Vagina (tissue), 2 donors: ENCODE measurements at regions not wholly inside any gene's neighbourhood (a gene's known extent, or its start where the extent isn't known, plus 50 kb on each side); places are given as distances from the start of the nearest gene placed in this dataset.
"Not testable (repeated sequence)": the region's sequence is repeated elsewhere in the genome, so short reads cannot be mapped to it uniquely, and the experiment has no call there.

Experiments used
- DNase-seq, 2 donors: peaks; one replicate each; pipeline ENCODE4 v3.0.0-alpha.2; 2017; ENCODE audit errors: extremely low spot score in 2 of 2
- H3K27ac ChIP-seq: fragments of 200-600 bp; sonication (generic); one replicate; pipeline ENCODE4 v1.5.1; 2019
- H3K27me3 ChIP-seq: fragments of 200-600 bp; sonication (generic); one replicate; pipeline ENCODE4 v1.5.1; 2019
- H3K36me3 ChIP-seq, 2 donors: fragments of 200-600 bp; sonication (generic); one replicate each; pipeline ENCODE4 v1.5.1; 2017 to 2019
- H3K4me1 ChIP-seq: fragments of 200-600 bp; sonication (generic); one replicate; pipeline ENCODE4 v1.5.1; 2019
- H3K4me3 ChIP-seq, 2 donors: fragments of 200-600 bp; sonication (generic); 1 replicate in 1 of 2; 2 replicates in 1 of 2; pipeline ENCODE4 v1.5.1; 2016 to 2019
- H3K9me3 ChIP-seq: fragments of 200-600 bp; sonication (generic); one replicate; pipeline ENCODE4 v1.5.1; 2019
- POLR2A ChIP-seq, 2 donors: fragments of 450-650 bp; IDR thresholded peaks; one replicate each; pipeline ENCODE4 v1.6.1; 2017; ENCODE audit warnings: antibody characterized with exemption in 2 of 2, mild to moderate bottlenecking in 2 of 2, moderate library complexity in 2 of 2
- POLR2AphosphoS5 ChIP-seq, 2 donors: sonication (generic); formaldehyde crosslinking; IDR thresholded peaks; one replicate each; pipeline ENCODE4 v1.9.0; 2017; ENCODE audit warnings: antibody characterized with exemption in 2 of 2, mild to moderate bottlenecking in 2 of 2, low read depth in 1 of 2; ENCODE audit not compliant: insufficient read depth in 1 of 2
- intact Hi-C: fragments of 100-400 bp; cut with DNase I; formaldehyde crosslinking; loops from one replicate; pipeline ENCODE4 v1.15.1; 2023
- TF ChIP-seq, protein P1 (sequence below), 3 experiments: fragments of 450-650 bp in 2 of 3; fragments of 200-600 bp in 1 of 3; sonication (generic) in 1 of 3; IDR thresholded peaks; one replicate each; pipeline ENCODE4 v1.5.1; 2017 to 2019; ENCODE audit warnings: antibody characterized with exemption in 3 of 3, mild to moderate bottlenecking in 2 of 3, moderate library complexity in 2 of 3

DNA sequence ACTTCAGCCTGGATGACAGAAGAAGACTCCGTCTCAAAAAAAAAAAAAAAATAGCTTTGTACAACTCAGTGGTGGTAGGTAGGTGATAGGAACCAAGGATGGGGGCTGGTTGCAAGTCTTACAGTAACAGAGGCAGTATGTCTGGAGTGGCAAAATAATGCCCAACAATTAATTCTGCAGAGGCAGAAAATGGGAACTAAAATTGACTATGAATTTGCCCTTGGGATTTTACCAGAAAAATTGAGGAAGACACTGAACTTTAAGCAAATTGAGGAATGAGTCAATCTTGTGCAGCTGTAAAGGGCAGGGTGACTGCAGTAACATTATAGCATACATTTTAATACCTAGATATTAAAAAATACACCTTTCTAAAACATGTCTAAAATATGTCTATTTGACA, 116.1 kb upstream of the FOXN2 start:
- intact Hi-C loops: no loop called here
- no peak overlapping the region for H3K4me3 ChIP-seq
- no peak for DNase-seq
- H3K36me3 ChIP-seq: no peaks in the 10 kb centered on the region
- no peak for TF ChIP-seq POLR2A (IDR thresholded peaks at IDR 0.05)
- TF ChIP-seq POLR2AphosphoS5 (IDR thresholded peaks at IDR 0.05; ENCODE audit: insufficient read depth in 1 of 2, low read depth in 1 of 2): no peak
- TF ChIP-seq, protein P1, sequence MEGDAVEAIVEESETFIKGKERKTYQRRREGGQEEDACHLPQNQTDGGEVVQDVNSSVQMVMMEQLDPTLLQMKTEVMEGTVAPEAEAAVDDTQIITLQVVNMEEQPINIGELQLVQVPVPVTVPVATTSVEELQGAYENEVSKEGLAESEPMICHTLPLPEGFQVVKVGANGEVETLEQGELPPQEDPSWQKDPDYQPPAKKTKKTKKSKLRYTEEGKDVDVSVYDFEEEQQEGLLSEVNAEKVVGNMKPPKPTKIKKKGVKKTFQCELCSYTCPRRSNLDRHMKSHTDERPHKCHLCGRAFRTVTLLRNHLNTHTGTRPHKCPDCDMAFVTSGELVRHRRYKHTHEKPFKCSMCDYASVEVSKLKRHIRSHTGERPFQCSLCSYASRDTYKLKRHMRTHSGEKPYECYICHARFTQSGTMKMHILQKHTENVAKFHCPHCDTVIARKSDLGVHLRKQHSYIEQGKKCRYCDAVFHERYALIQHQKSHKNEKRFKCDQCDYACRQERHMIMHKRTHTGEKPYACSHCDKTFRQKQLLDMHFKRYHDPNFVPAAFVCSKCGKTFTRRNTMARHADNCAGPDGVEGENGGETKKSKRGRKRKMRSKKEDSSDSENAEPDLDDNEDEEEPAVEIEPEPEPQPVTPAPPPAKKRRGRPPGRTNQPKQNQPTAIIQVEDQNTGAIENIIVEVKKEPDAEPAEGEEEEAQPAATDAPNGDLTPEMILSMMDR (IDR thresholded peaks at IDR 0.05): no peak
- no peak overlapping the region for H3K27ac ChIP-seq
- no peaks in the 10 kb centered on the region for H3K9me3 ChIP-seq
- no peaks in the 10 kb centered on the region for H3K4me1 ChIP-seq
- no peaks in the 10 kb centered on the region for H3K27me3 ChIP-seq

DNA sequence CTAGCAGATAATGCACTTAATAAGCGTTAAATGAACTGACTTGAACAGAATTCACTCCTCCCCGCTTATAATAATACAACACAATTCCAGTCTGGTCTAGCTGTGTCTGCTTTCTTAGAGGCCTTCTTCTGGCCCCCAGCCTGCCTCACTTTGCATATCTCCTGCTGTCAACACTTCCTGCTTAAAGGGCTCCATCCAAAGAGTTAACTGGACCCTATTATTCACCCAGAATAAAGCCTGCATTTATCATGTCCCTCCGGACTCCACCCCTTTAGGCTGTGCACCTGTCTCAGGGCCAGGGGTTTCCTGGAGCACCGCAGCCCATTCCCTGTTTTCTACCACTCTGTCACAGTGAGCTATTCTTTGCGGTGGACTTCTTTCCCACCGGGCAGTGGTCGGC, 115.4 kb upstream of the FOXN2 start:
- TF ChIP-seq POLR2A (IDR thresholded peaks at IDR 0.05): no peak
- TF ChIP-seq POLR2AphosphoS5 (IDR thresholded peaks at IDR 0.05; ENCODE audit: insufficient read depth in 1 of 2, low read depth in 1 of 2): no peak
- TF ChIP-seq, protein P1 (IDR thresholded peaks at IDR 0.05): no peak
- H3K36me3 ChIP-seq: no peaks in the 10 kb centered on the region
- DNase-seq: no peak
- H3K9me3 ChIP-seq: no peaks in the 10 kb centered on the region
- H3K27me3 ChIP-seq: no peaks in the 10 kb centered on the region
- H3K27ac ChIP-seq: no peak overlapping the region
- H3K4me1 ChIP-seq: no peaks in the 10 kb centered on the region
- intact Hi-C loops: no loop called here
- no peak overlapping the region for H3K4me3 ChIP-seq

DNA sequence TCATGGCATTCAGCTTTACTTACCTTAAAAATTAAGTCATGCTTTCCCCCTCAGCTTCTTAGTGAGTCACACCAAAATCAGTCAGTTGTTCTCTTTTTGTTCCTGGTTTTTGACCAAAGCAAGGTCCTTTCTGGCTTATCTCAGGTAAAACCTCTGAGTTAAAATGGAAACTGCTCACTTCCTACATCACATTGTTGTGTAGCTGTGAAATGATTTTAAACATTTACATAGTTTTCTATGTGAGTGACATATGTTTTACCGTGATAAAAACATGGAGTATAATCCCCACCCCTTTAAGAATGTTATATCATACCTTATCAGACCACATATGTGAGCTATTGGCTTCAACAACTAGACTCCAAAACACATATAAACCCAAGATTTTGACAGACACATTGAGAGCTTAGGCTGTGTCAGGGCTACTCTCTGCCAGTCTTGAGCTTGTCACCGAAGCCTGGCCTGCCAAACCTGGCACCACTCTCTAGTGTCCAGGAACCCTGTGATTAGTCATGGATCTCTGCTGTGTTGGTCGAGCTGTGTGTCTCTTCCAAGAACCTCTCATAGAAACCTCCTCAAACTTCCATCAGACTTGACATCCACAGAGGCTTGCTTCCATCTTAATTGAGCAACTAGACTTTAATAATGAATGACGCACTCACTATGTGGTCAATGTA, 113.7 kb upstream of the FOXN2 start:
- intact Hi-C loops: no loop called here
- DNase-seq: no peak
- Histone ChIP-seq H3K27me3 (no peaks in the 10 kb centered on the region), H3K4me3 (no peak overlapping the region), H3K4me1 (no peaks in the 10 kb centered on the region), H3K27ac (no peak overlapping the region), H3K36me3 (no peaks in the 10 kb centered on the region), H3K9me3 (no peaks in the 10 kb centered on the region)
- no peak for TF ChIP-seq POLR2A (IDR thresholded peaks at IDR 0.05)
- no peak for TF ChIP-seq POLR2AphosphoS5 (IDR thresholded peaks at IDR 0.05; ENCODE audit: insufficient read depth in 1 of 2, low read depth in 1 of 2)
- TF ChIP-seq, protein P1 (IDR thresholded peaks at IDR 0.05): no peak

- H3K27ac ChIP-seq, H3K27me3 ChIP-seq, intact Hi-C loops, H3K4me3 ChIP-seq, H3K4me1 ChIP-seq, DNase-seq, H3K36me3 ChIP-seq, H3K9me3 ChIP-seq: not testable (repeated sequence)
These were observed 113.0 kb upstream of the FOXN2 start for GRCh38 chr2:48201435-48201834.

GRCh38 chr2:48202863-48203642, 111.4 kb upstream of the FOXN2 start:
- H3K27ac ChIP-seq: no peak overlapping the region
- H3K4me1 ChIP-seq: no peaks in the 10 kb centered on the region
- DNase-seq: no peak
- no peak overlapping the region for H3K4me3 ChIP-seq
- intact Hi-C loops: no loop called here
- no peaks in the 10 kb centered on the region for H3K9me3 ChIP-seq
- H3K27me3 ChIP-seq: no peaks in the 10 kb centered on the region
- H3K36me3 ChIP-seq: no peaks in the 10 kb centered on the region
- TF ChIP-seq POLR2A (IDR thresholded peaks at IDR 0.05) (no peak), POLR2AphosphoS5 (IDR thresholded peaks at IDR 0.05; ENCODE audit: insufficient read depth in 1 of 2, low read depth in 1 of 2) (no peak)
- TF ChIP-seq, protein P1 (IDR thresholded peaks at IDR 0.05): no peak
